Esophagus (tissue), 2 donors: ENCODE measurements at regions not wholly inside any gene's neighbourhood (a gene's known extent, or its start where the extent isn't known, plus 50 kb on each side); places are given as distances from the start of the nearest gene placed in this dataset.

ENCODE experiments used
- H3K27ac ChIP-seq, 2 donors: one replicate each; pipeline ENCODE4 v1.5.1; 2013; ENCODE audit warnings: low read depth in 2 of 2, mild to moderate bottlenecking in 2 of 2, inconsistent platforms in 1 of 2, low read length in 1 of 2, moderate library complexity in 1 of 2
- H3K27me3 ChIP-seq, 2 donors: one replicate each; pipeline ENCODE4 v1.6.1; 2013; ENCODE audit warnings: low read length in 2 of 2, control low read depth in 1 of 2, mild to moderate bottlenecking in 1 of 2; ENCODE audit not compliant: insufficient read depth in 2 of 2, control insufficient read depth in 1 of 2
- H3K36me3 ChIP-seq, 2 donors: one replicate each; pipeline ENCODE4 v1.6.1; 2013; ENCODE audit warnings: low read length in 1 of 2; ENCODE audit not compliant: control insufficient read depth in 2 of 2, insufficient read depth in 2 of 2
- H3K4me1 ChIP-seq, 2 donors: one replicate each; pipeline ENCODE4 v1.6.1; 2013; ENCODE audit warnings: low read length in 1 of 2; ENCODE audit not compliant: control insufficient read depth in 2 of 2, insufficient read depth in 2 of 2
- H3K4me3 ChIP-seq, 2 donors: one replicate each; pipeline ENCODE4 v1.5.1; 2013; ENCODE audit warnings: low read length in 2 of 2, mild to moderate bottlenecking in 2 of 2, low read depth in 1 of 2, moderate library complexity in 1 of 2
- H3K9me3 ChIP-seq, 2 donors: one replicate each; pipeline ENCODE4 v1.6.1; 2013; ENCODE audit warnings: mild to moderate bottlenecking in 2 of 2, low read depth in 1 of 2, low read length in 1 of 2, moderate library complexity in 1 of 2; ENCODE audit not compliant: control insufficient read depth in 2 of 2, insufficient read depth in 1 of 2
- WGBS, 2 donors: extraction: QIAGEN DNeasy Blood & Tissue Kit; methylation state at CpG; one replicate each; pipeline ENCODE4 v1.1.7; 2013; 5-methylcytosine and 5-hydroxymethylcytosine counted together
- donor health status: healthy with polysubstance abuse.
- donor health status: Bipolar disorder and iron deficiency.

DNA sequence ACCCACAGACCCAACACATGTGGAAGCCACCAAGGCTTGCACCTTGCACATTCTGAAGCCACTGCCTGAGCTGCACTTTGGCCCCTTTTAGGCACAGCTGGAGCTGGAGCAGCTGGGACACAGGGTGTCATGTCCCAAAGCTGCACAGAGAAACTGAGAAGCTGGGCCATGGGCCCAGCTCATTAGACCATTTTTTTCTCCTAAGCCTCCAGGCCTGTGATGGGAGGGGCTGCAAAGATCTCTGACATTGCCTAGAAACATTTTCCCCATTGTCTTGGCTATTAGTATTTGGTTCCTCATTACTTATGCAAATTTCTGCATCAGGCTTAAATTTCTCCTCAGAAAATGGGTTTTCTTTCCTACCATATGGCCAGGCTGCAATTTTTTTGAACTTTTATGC lies 447.4 kb upstream of the HS3ST1 start:
- Histone ChIP-seq H3K27ac (no peak overlapping the region), H3K9me3 (no peaks in the 10 kb centered on the region), H3K4me1 (no peaks in the 10 kb centered on the region), H3K36me3 (no peaks in the 10 kb centered on the region), H3K4me3 (no peak overlapping the region), H3K27me3 (no peaks in the 10 kb centered on the region)

DNA sequence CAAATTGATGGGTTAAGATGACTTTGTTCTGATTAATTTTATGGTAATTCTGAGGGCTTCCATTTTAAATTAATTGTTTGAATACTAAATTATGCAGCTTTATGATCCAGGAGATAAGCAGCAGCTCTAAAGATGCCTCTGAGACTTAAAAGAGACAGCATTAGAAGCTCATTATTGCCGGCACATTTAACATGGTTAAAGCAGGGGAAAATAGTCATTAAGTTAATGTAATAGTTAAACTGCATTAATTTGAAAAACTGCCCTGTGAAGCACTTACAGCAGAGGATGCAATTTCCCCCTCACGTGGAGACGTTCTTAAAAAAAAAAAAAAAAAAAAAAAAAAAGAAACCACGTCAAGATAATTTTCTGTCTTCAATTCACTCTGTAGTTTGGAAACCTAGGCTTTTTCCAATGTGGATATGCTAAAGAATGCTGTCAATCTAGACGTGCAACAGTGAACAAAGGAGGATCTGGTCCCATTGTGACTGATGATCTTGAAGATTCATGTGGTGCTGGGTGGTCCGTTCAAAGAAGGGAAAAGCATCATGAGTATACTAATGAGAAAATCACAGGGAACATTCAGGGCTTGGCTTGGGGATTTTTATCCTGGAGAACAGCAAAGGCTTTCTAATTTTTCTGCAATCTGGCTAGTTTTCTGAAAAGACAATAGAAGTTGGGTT lies 440.6 kb upstream of the HS3ST1 start:
- Histone ChIP-seq H3K4me3 (no peak overlapping the region), H3K27me3 (no peaks in the 10 kb centered on the region), H3K4me1 (no peaks in the 10 kb centered on the region), H3K36me3 (no peaks in the 10 kb centered on the region), H3K27ac (no peak overlapping the region), H3K9me3 (no peaks in the 10 kb centered on the region)
- 67 to 72% methylated on average over 6 of the region's 6 CpGs for WGBS, 2 donors

DNA sequence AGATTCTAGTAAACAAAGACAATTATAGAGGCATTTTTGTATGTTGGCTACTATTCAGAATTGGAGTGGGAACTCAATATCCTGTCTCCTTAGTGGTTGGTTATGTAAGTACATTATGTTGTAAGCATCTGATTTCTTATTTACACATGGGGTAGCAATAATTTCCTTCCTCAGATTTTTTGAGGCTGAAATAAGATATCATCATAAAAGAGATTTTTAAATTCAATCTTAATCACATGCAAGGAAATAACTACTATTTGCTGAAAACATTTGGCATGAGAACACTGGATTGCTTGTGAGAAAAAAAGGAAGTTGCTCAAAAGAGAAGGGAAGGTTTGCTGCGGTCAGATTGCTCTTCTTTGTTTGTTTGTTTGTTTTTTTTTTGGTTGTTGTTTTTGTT lies 437.7 kb upstream of the HS3ST1 start:
- H3K27ac ChIP-seq: no peak overlapping the region
- WGBS, 2 donors: 48 to 57% methylated on average over 1 of the region's 1 CpG

DNA sequence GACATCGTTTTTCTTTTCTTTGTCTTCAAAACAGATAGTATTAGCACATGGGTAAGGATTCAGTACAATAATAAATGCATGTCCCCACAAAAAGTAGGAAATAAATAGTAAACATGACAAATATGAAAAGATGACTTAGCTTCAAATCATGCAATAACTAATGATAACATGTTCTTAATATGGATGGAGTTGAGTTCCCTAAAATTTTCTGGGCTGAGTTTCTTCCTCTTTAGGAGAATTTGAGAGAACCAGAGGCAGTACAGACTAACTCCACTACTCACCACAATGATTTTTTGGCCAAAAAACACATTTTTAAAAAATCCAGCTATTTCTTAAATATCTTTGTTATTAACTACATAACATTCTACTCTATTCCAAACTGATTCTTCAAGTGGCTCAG lies 432.3 kb upstream of the HS3ST1 start:
- H3K4me1 ChIP-seq: no peaks in the 10 kb centered on the region
- peaks cover 0 to 3% of the 10 kb centered on the region in 2 donors for H3K9me3 ChIP-seq
- H3K36me3 ChIP-seq: no peaks in the 10 kb centered on the region
- no peak overlapping the region for H3K27ac ChIP-seq
- 67 to 69% methylated on average over 1 of the region's 1 CpG for WGBS, 2 donors
- H3K27me3 ChIP-seq: no peaks in the 10 kb centered on the region
- no peak overlapping the region for H3K4me3 ChIP-seq

More for the DNA sequence above, 437.7 kb upstream of the HS3ST1 start:
- no peak overlapping the region for H3K4me3 ChIP-seq
- no peaks in the 10 kb centered on the region for H3K4me1 ChIP-seq
- no peaks in the 10 kb centered on the region for H3K36me3 ChIP-seq
- H3K9me3 ChIP-seq: peaks cover 0 to 3% of the 10 kb centered on the region in 2 donors
- no peaks in the 10 kb centered on the region for H3K27me3 ChIP-seq

DNA sequence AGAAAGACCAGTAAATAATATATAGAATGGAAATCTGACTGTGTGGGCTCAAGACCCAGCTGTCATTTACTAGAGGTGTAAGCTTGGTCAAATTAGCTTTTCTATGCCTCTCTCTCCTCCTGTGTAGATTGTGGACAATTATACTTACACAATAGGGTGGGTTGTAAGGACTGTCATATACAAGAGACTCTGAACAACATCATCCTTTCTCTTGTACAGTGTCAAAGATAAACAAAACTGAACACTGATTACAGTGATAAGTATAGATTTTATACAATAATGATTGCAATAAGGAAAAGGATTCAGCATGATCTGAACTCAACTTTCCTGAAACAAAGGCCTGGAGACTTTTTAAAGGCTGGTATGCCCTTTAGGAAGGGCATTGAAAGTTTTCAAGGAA lies 429.2 kb upstream of the HS3ST1 start:
- no peak overlapping the region for H3K27ac ChIP-seq

DNA sequence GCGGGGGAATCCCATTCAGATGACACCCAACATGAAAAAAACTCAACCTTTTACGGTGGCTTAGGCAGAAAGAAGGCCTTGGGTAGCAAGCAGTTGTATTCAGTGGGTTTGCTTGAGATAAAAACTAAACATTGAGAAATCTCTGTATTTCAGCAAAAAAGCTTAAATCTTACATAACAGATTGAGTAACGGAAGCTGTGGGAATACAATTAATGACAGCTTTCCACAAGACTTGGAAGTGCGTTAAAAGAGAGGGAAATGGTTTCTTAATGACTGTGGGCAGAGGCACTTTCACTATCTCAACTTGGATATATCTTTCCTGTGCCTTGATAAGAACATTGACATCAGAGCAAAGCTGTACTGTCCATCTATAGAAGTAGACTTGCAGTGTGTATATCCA lies 418.5 kb upstream of the HS3ST1 start:
- Histone ChIP-seq H3K9me3 (no peaks in the 10 kb centered on the region), H3K4me3 (no peak overlapping the region), H3K27ac (no peak overlapping the region), H3K27me3 (no peaks in the 10 kb centered on the region), H3K36me3 (no peaks in the 10 kb centered on the region), H3K4me1 (no peaks in the 10 kb centered on the region)
- WGBS, 2 donors: 71 to 74% methylated on average over 4 of the region's 4 CpGs

More for the DNA sequence above, 429.2 kb upstream of the HS3ST1 start:
- H3K9me3 ChIP-seq: peaks cover 0 to 3% of the 10 kb centered on the region in 2 donors
- no peaks in the 10 kb centered on the region for H3K36me3 ChIP-seq
- H3K27me3 ChIP-seq: no peaks in the 10 kb centered on the region
- H3K4me1 ChIP-seq: no peaks in the 10 kb centered on the region
- no peak overlapping the region for H3K4me3 ChIP-seq

DNA sequence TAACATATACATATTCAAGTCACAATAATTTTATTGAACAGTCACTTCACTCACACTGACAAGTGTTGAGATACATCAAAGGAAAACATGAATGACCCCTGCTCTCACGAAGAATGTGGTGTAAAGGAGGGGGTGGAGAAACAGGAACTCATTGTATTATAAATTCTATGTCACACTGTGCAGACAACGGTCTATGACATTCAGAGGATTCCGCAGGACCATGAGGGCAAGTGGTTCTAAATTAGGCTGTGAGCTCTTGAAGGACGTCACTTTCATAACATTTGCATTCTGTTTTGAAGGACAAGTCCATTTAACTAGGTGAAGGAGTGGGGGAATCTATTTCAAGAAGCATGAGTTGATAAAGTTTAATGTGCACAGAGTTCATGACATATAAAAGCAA lies 415.2 kb upstream of the HS3ST1 start:
- Histone ChIP-seq H3K36me3 (no peaks in the 10 kb centered on the region), H3K9me3 (no peaks in the 10 kb centered on the region), H3K4me3 (no peak overlapping the region), H3K27ac (no peak overlapping the region), H3K4me1 (no peaks in the 10 kb centered on the region), H3K27me3 (no peaks in the 10 kb centered on the region)
- WGBS, 2 donors: 48 to 53% methylated on average over 4 of the region's 4 CpGs

DNA sequence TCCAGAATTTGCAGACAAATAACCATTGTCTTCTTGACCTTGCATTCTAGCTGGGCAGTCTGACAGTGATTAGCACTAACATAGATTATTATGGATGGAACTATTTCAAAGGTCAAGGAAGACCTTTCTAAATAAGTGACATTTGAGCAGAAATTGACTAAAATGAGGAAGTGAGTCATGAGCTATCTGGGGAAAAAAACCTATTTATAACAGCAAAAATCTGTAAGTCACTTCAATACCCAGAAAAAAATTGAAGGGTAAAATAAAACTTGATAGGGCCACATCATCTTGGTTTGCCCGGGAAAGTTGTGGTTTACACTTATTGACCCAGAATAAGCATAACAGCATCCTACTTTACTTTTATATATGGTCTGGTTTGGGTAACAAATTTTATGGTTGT lies 414.6 kb upstream of the HS3ST1 start:
- no peaks in the 10 kb centered on the region for H3K27me3 ChIP-seq
- no peak overlapping the region for H3K4me3 ChIP-seq
- no peak overlapping the region for H3K27ac ChIP-seq
- no peaks in the 10 kb centered on the region for H3K4me1 ChIP-seq
- no peaks in the 10 kb centered on the region for H3K36me3 ChIP-seq
- 86 to 93% methylated on average over 1 of the region's 1 CpG for WGBS, 2 donors
- no peaks in the 10 kb centered on the region for H3K9me3 ChIP-seq

DNA sequence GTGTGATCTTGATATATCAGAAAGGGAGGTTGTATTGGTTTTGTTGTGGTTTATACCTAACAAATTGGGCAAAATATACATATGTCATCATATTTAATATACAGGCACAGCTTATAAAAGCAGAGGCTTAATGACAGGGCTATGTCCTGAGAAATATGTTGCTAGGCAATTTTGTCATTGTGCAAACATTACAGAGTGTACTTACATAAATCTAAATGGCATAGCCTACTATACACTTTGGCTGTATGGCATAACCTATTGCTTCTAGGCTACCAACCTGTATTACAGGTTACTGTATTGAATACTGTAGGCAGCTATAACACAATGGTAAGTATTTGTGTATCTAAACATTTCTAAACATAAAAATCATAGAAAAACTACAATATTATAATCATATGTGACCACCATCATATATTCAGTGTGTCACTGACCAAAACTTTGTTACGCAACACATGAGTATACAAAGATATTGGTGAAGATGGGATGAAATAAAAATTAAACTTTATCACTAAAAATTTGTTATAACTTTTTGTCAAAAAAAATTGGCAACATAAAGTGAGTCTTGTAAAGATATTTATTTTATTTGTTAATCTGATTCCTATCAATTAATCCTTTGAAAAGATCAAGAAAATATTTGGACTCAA lies 414.0 kb upstream of the HS3ST1 start:
- H3K27me3 ChIP-seq: no peaks in the 10 kb centered on the region
- no peak overlapping the region for H3K27ac ChIP-seq
- no peak overlapping the region for H3K4me3 ChIP-seq
- no peaks in the 10 kb centered on the region for H3K4me1 ChIP-seq
- H3K9me3 ChIP-seq: no peaks in the 10 kb centered on the region
- 94 to 98% methylated on average over 1 of the region's 1 CpG for WGBS, 2 donors
- no peaks in the 10 kb centered on the region for H3K36me3 ChIP-seq

DNA sequence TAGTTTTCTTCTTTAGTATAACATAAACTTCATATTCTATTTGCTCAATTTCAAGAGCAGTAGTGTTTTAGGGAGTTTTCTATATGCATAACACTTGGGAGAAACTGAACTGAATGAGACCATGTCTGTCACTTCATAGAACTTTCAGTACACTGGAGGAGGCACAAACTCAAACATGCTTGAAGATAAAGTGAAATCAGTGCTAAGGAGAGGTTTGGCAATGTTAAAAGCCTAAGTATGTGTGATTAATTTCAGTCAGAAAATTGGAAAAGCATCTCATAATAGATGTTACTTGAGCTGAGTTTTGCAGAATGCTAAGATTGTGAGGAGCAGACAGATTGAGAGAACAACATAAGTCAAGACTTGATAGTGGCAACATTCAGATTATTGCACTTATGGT lies 411.2 kb upstream of the HS3ST1 start:
- Histone ChIP-seq H3K9me3 (no peaks in the 10 kb centered on the region), H3K27ac (no peak overlapping the region), H3K36me3 (no peaks in the 10 kb centered on the region), H3K4me1 (no peaks in the 10 kb centered on the region), H3K27me3 (no peaks in the 10 kb centered on the region), H3K4me3 (no peak overlapping the region)
